Neutrophil (primary cell): ENCODE measurements at regions not wholly inside any gene's neighbourhood (a gene's known extent, or its start where the extent isn't known, plus 50 kb on each side); places are given as distances from the start of the nearest gene placed in this dataset.

Experiments
- H3K27ac ChIP-seq: fragments of 200-600 bp; sonication (generic); 2 replicates; pipeline ENCODE4 v1.5.1; 2016; ENCODE audit warnings: mild to moderate bottlenecking, moderate library complexity
- H3K27me3 ChIP-seq: fragments of 200-600 bp; sonication (generic); 2 replicates; pipeline ENCODE4 v1.6.0; 2016; ENCODE audit warnings: mild to moderate bottlenecking
- H3K36me3 ChIP-seq: fragments of 200-600 bp; sonication (generic); 2 replicates; pipeline ENCODE4 v1.5.1; 2017
- H3K4me1 ChIP-seq, 2 experiments: fragments of 200-600 bp in 1 of 2; sonication (generic) in 1 of 2; 1 replicate in 1 of 2; 2 replicates in 1 of 2; pipeline versions ENCODE4 v1.5.1 to v1.6.1; 2013 to 2016; ENCODE audit warnings: low read depth in 1 of 2, low read length in 1 of 2, mild to moderate bottlenecking in 1 of 2, moderate library complexity in 1 of 2; ENCODE audit not compliant: control insufficient read depth in 1 of 2, insufficient read depth in 1 of 2
- H3K4me3 ChIP-seq, 2 experiments: fragments of 200-600 bp in 1 of 2; sonication (generic) in 1 of 2; 1 replicate in 1 of 2; 2 replicates in 1 of 2; pipeline ENCODE4 v1.5.1; 2013 to 2016; ENCODE audit warnings: low read depth in 1 of 2, low read length in 1 of 2, mild to moderate bottlenecking in 1 of 2, moderate library complexity in 1 of 2
- H3K9me3 ChIP-seq: fragments of 200-600 bp; sonication (generic); 2 replicates; pipeline ENCODE4 v1.5.1; 2016
- CTCF ChIP-seq: fragments of 200-600 bp; sonication (generic); IDR thresholded peaks from 2 replicates; pipeline ENCODE4 v1.5.1; 2016; ENCODE audit warnings: antibody characterized with exemption

DNA sequence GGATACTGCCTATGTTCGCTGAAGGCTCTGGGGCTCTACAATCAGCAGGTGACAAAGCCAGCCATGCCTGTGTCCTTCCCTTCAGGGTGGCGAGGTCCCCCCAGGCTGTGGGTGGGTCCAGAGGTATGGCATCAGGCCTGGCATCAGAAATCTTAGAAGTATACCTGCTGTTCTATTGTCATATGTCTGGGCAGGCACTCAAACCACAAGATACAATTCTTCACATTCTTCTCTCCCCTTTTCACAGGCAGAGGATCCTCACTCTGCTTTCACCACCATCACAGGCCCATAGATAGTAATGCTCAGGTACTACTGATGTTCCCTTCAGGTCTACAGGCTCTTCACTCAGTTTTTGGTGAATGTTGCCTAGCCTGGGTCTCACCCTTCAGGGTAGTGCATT lies 1180.0 kb upstream of the CITED2 start:
- Histone ChIP-seq H3K27me3 (no peaks in the 10 kb centered on the region), H3K4me3 (no peak overlapping the region), H3K4me1 (no peaks in the 10 kb centered on the region), H3K36me3 (no peaks in the 10 kb centered on the region), H3K9me3 (no peaks in the 10 kb centered on the region), H3K27ac (no peak overlapping the region)
- no peak for TF ChIP-seq CTCF

DNA sequence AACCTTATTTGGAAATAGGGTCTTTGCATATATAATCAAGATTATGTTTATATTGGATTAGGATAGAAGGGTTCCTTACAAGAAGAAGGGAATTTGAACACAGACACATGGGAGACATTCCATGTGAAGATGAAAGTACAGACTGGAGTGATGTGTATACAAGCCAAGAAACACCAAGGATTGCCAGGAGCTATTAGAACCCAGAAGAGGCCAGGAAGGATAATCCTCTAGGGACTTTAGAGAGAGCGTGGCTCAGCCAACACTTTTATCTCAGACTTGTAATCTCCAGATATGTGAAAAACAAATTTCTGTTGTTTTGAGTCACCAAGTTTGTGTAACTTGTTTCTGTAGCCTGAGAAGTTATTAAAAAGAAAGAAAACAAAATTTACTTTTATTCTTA lies 1173.9 kb upstream of the CITED2 start:
- Histone ChIP-seq H3K27me3 (no peaks in the 10 kb centered on the region), H3K4me1 (no peaks in the 10 kb centered on the region), H3K36me3 (no peaks in the 10 kb centered on the region), H3K4me3 (no peak overlapping the region), H3K27ac (no peak overlapping the region), H3K9me3 (no peaks in the 10 kb centered on the region)
- no peak for TF ChIP-seq CTCF

DNA sequence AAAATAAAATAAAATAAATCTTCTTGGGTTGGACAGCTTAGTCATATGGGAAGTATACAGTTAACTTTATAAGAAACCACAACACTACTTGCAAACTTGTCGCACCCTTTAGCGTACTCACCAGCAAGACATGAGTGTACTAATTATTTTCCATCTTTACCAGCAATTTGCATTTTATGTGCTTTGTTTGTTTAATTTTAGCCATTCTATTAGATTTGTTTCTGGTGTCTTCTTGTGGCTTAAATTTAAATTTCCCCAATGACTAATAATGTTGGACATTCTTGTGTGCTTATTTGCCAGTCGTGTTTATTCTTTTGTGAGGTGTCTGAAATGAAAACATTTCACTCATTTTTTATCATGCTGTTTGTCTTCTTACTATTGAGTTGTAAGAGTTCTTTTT lies 1172.2 kb upstream of the CITED2 start:
- no peak for TF ChIP-seq CTCF
- Histone ChIP-seq H3K36me3 (no peaks in the 10 kb centered on the region), H3K9me3 (no peaks in the 10 kb centered on the region), H3K4me1 (no peaks in the 10 kb centered on the region), H3K27ac (no peak overlapping the region), H3K27me3 (no peaks in the 10 kb centered on the region), H3K4me3 (no peak overlapping the region)

DNA sequence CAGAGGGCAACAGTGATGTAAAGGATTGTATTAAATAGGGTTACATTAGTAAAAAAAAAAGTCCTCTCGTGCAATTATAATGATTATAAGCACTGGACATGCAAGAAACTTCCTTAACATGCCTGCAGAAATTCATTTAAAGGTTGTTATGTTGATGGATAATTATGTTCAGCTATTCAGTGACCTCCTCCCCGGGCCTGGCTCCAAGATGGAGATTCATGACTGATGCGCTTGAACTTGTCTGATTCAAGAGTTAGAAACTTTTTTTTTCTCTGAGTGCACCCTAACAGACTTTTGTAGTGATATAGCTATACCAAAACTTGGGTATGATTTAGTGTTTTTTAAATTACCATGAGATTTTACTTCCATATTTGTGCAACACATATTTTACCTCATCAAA lies 1170.0 kb upstream of the CITED2 start:
- Histone ChIP-seq H3K4me3 (no peak overlapping the region), H3K36me3 (no peaks in the 10 kb centered on the region), H3K27ac (no peak overlapping the region), H3K9me3 (no peaks in the 10 kb centered on the region), H3K4me1 (no peaks in the 10 kb centered on the region), H3K27me3 (no peaks in the 10 kb centered on the region)
- no peak for TF ChIP-seq CTCF

GRCh38 chr6:140542863-140543262 lies 1168.4 kb upstream of the CITED2 start:
- H3K27ac ChIP-seq, result no peak overlapping the region
- no peaks in the 10 kb centered on the region for H3K27me3 ChIP-seq
- no peak for TF ChIP-seq CTCF
- H3K36me3 ChIP-seq, result no peaks in the 10 kb centered on the region
- H3K4me3 ChIP-seq, result no peak overlapping the region
- no peaks in the 10 kb centered on the region for H3K9me3 ChIP-seq
- no peaks in the 10 kb centered on the region for H3K4me1 ChIP-seq

- H3K9me3 ChIP-seq, result no peaks in the 10 kb centered on the region
- no peak overlapping the region for H3K4me3 ChIP-seq
- H3K4me1 ChIP-seq, result no peaks in the 10 kb centered on the region
- TF ChIP-seq CTCF, result no peak
- H3K27me3 ChIP-seq, result no peaks in the 10 kb centered on the region
- no peak overlapping the region for H3K27ac ChIP-seq
- no peaks in the 10 kb centered on the region for H3K36me3 ChIP-seq
Observed at GRCh38 chr6:140541288-140541687, 1166.8 kb upstream of the CITED2 start.
